AG04450 (cell line): ENCODE measurements at regions not wholly inside any gene's neighbourhood (a gene's known extent, or its start where the extent isn't known, plus 50 kb on each side); places are given as distances from the start of the nearest gene placed in this dataset.

Experiments used
- CTCF ChIA-PET: fragments of 300-600, 350-600 bp; formaldehyde crosslinking; extraction: SDS; loops from one replicate; lab custom pipeline; 2022; ENCODE audit warnings: antibody characterized with exemption, inconsistent platforms; lab: Charles Lee
- POLR2A ChIA-PET: fragments of 350-600 bp; formaldehyde crosslinking; extraction: SDS; loops from one replicate; lab custom pipeline; 2021; ENCODE audit warnings: antibody characterized with exemption, inconsistent platforms; lab: Yijun Ruan, JAX
- DNase-seq: peaks from one replicate; pipeline ENCODE4 v3.0.0-alpha.2; 2011; ENCODE audit warnings: low read depth, low spot score
- H3K27ac ChIP-seq: one replicate; pipeline ENCODE4 v1.5.1; 2012; ENCODE audit warnings: low read depth, low read length, control low read depth
- H3K27me3 ChIP-seq: one replicate; pipeline ENCODE4 v1.6.0; 2012; ENCODE audit warnings: low read length; ENCODE audit not compliant: control insufficient read depth, insufficient read depth
- H3K4me3 ChIP-seq: 2 replicates; pipeline ENCODE4 v1.5.1; 2011; ENCODE audit warnings: mild to moderate bottlenecking, low read depth, low read length, control low read depth
- H3K9me3 ChIP-seq: 2 replicates; pipeline ENCODE4 v1.5.1; 2012; ENCODE audit warnings: low read length; ENCODE audit not compliant: control insufficient read depth, insufficient read depth
- CTCF ChIP-seq: IDR thresholded peaks from 2 replicates; pipeline ENCODE4 v1.5.1; 2011; ENCODE audit warnings: low read depth, low read length, control low read depth, inconsistent platforms

GRCh38 chr2:188922191-188922590 lies 52.0 kb upstream of the COL3A1 start:
- DNase-seq = no peak
- Histone ChIP-seq H3K4me3 (no peak overlapping the region), H3K27me3 (no peaks in the 10 kb centered on the region), H3K27ac (no peak overlapping the region), H3K9me3 (peaks cover 2% of the 10 kb centered on the region; the same call in 1 of the 2 replicates)
- ChIA-PET POLR2A (no interaction called here), CTCF (no interaction called here)
- no peak for TF ChIP-seq CTCF
